ENCODE measurements at regions not wholly inside any gene's neighbourhood (a gene's known extent, or its start where the extent isn't known, plus 50 kb on each side); places are given as distances from the start of the nearest gene placed in this dataset.

- Histone ChIP-seq H3K27ac (ENCODE audit: insufficient read length, low read depth, low read length) (no peak overlapping the region), H2BK5ac (ENCODE audit: insufficient read length, low read length) (no peak overlapping the region), H2BK15ac (ENCODE audit: low read depth, low read length) (no peak overlapping the region), H3K4me2 (ENCODE audit: insufficient read depth, insufficient read length, low read length) (no peak overlapping the region), H3K23me2 (ENCODE audit: insufficient read length, low read depth, low read length, poor library complexity, severe bottlenecking) (peaks cover 4% of the 10 kb centered on the region), H4K5ac (ENCODE audit: insufficient read length, low read depth, low read length) (no peak overlapping the region), H3K4ac (ENCODE audit: low read depth, low read length) (no peak overlapping the region), H2AFZ (ENCODE audit: low read length) (no peak overlapping the region), H3K79me2 (ENCODE audit: insufficient read depth, low read length) (no peaks in the 10 kb centered on the region), H4K91ac (ENCODE audit: insufficient read length, low read depth, low read length) (no peak overlapping the region), H3K23ac (ENCODE audit: insufficient read length, low read depth, low read length) (no peak overlapping the region), H3K9me3 (ENCODE audit: control insufficient read depth, low read depth, low read length) (no peaks in the 10 kb centered on the region), H3K79me1 (ENCODE audit: insufficient read depth, low read depth, low read length, poor library complexity, severe bottlenecking) (no peaks in the 10 kb centered on the region), H3K9ac (ENCODE audit: extremely low read depth, insufficient read length, low read length) (no peak overlapping the region), H4K20me1 (ENCODE audit: control insufficient read depth, insufficient read depth, insufficient read length) (no peaks in the 10 kb centered on the region), H2BK120ac (ENCODE audit: low read depth, low read length, poor library complexity, severe bottlenecking) (no peak overlapping the region), H3K18ac (ENCODE audit: insufficient read length, low read depth, low read length) (no peak overlapping the region), H3T11ph (ENCODE audit: low read length) (no peak overlapping the region), H3K27me3 (ENCODE audit: insufficient read depth, low read length) (no peaks in the 10 kb centered on the region), H3K56ac (ENCODE audit: insufficient read length, low read depth, low read length) (no peak overlapping the region), H3K4me1 (ENCODE audit: insufficient read depth, low read length) (no peaks in the 10 kb centered on the region), H2BK20ac (ENCODE audit: low read depth, low read length, poor library complexity, severe bottlenecking) (no peak overlapping the region), H4K8ac (replicated peaks; ENCODE audit: insufficient read length, low read depth, low read length) (no peak overlapping the region), H2AK5ac (ENCODE audit: insufficient read length, low read length) (no peak overlapping the region), H2BK12ac (ENCODE audit: insufficient read length, low read depth, low read length) (no peak overlapping the region), H3K14ac (ENCODE audit: insufficient read depth, low read length) (no peak overlapping the region)
- no peak overlapping the region for H3K4me3 Mint-ChIP-seq
- H3K9me3 Mint-ChIP-seq, result peaks cover 0 to 2% of the 10 kb centered on the region in 2 experiments; a peak in 1 of 5 replicates
- no peak overlapping the region for H3K27ac Mint-ChIP-seq
- TF ChIP-seq CTCF (conservative IDR thresholded peaks at IDR 0.05), result no peak
- no peaks in the 10 kb centered on the region for H3K4me1 Mint-ChIP-seq
- 100% methylated on average over 1 of the region's 4 CpGs for WGBS (ENCODE audit: extremely low coverage, insufficient read length, low lambda C conversion rate)
- peak; percentile 4 for DNase-seq
- H3K27me3 Mint-ChIP-seq (ENCODE audit: low read depth), result peaks cover 2% of the 10 kb centered on the region; the same call in 1 of the 2 replicates
- H3K36me3 Mint-ChIP-seq (ENCODE audit: insufficient read depth in 1 of 3, low read depth in 3 of 3), result no peaks in the 10 kb centered on the region
Measured at GRCh38 chr5:133701871-133702270, 89.5 kb upstream of the FSTL4 start.
